GM18517 (cell line): ENCODE measurements at regions not wholly inside any gene's neighbourhood (a gene's known extent, or its start where the extent isn't known, plus 50 kb on each side); places are given as distances from the start of the nearest gene placed in this dataset.
"Not testable (repeated sequence)": the region's sequence is repeated elsewhere in the genome, so short reads cannot be mapped to it uniquely, and the experiment has no call there.

Experiments
- ATAC-seq: cut with Tn5 transposase; IDR thresholded peaks from one replicate; pipeline ENCODE4 v1.9.1; 2021; ENCODE audit warnings: mild to moderate bottlenecking, moderate library complexity; ENCODE audit not compliant: unreplicated experiment

GRCh38 chr6:4510317-4510716 lies 265.9 kb upstream of the CDYL start:
- ATAC-seq: no peak

- no peak for ATAC-seq
Observed at GRCh38 chr6:4509506-4509905, 266.7 kb upstream of the CDYL start.

- ATAC-seq: no peak
Observed at GRCh38 chr6:4506792-4507191, 269.4 kb upstream of the CDYL start.

- no peak for ATAC-seq
Observed at GRCh38 chr6:4506223-4506622, 270.0 kb upstream of the CDYL start.

GRCh38 chr6:4504700-4505099 lies 271.5 kb upstream of the CDYL start:
- no peak for ATAC-seq

- ATAC-seq: no peak
Observed at GRCh38 chr6:4503700-4504099, 272.5 kb upstream of the CDYL start.

GRCh38 chr6:4496284-4496683 lies 279.9 kb upstream of the CDYL start:
- no peak for ATAC-seq

GRCh38 chr6:4491501-4492260 lies 284.5 kb upstream of the CDYL start:
- no peak for ATAC-seq

- ATAC-seq: no peak
Observed at GRCh38 chr6:4489538-4489937, 286.7 kb upstream of the CDYL start.

- ATAC-seq: no peak
Observed at GRCh38 chr6:4488389-4488788, 287.8 kb upstream of the CDYL start.

- no peak for ATAC-seq
Observed at GRCh38 chr6:4487538-4487937, 288.7 kb upstream of the CDYL start.

- ATAC-seq: no peak
Observed at GRCh38 chr6:4486568-4487315, 289.5 kb upstream of the CDYL start.

GRCh38 chr6:4485735-4486134 lies 290.5 kb upstream of the CDYL start:
- ATAC-seq: no peak

- no peak for ATAC-seq
Observed at GRCh38 chr6:4482461-4482860, 293.7 kb upstream of the CDYL start.

GRCh38 chr6:4480788-4481735 lies 295.1 kb upstream of the CDYL start:
- ATAC-seq: no peak

GRCh38 chr6:4478098-4478497 lies 298.1 kb upstream of the CDYL start:
- ATAC-seq: no peak

GRCh38 chr6:4474810-4475209 lies 301.4 kb upstream of the CDYL start:
- no peak for ATAC-seq

GRCh38 chr6:4472969-4473642 lies 303.1 kb upstream of the CDYL start:
- no peak for ATAC-seq

GRCh38 chr6:4472222-4472621 lies 304.0 kb upstream of the CDYL start:
- no peak for ATAC-seq

- ATAC-seq: not testable (repeated sequence)
Observed at GRCh38 chr6:4471515-4471914, 304.7 kb upstream of the CDYL start.

- no peak for ATAC-seq
Observed at GRCh38 chr6:4470698-4471210, 305.4 kb upstream of the CDYL start.
